Upper lobe of left lung (tissue), 4 donors: ENCODE measurements at regions not wholly inside any gene's neighbourhood (a gene's known extent, or its start where the extent isn't known, plus 50 kb on each side); places are given as distances from the start of the nearest gene placed in this dataset.

Source experiments
- EP300 ChIP-seq, 4 donors: sonication (generic); formaldehyde crosslinking; IDR thresholded peaks; one replicate each; pipeline ENCODE4 v1.5.1; 2017; ENCODE audit warnings: antibody characterized with exemption in 4 of 4, control low read depth in 2 of 4
- POLR2A ChIP-seq, 4 donors: fragments of 450-650 bp; IDR thresholded peaks; one replicate each; pipeline ENCODE4 v1.5.1; 2016 to 2017; ENCODE audit warnings: antibody characterized with exemption in 4 of 4, mild to moderate bottlenecking in 2 of 4
- POLR2AphosphoS5 ChIP-seq, 2 donors: sonication (generic); formaldehyde crosslinking; IDR thresholded peaks; one replicate each; pipeline ENCODE4 v1.5.1; 2017; ENCODE audit warnings: antibody characterized with exemption in 2 of 2
- TF ChIP-seq, protein P1 (sequence below), 6 experiments: fragments of 450-650 bp in 4 of 6; fragments of 200-600 bp in 2 of 6; sonication (generic) in 2 of 6; IDR thresholded peaks; one replicate each; pipeline ENCODE4 v1.5.1; 2016 to 2019; ENCODE audit warnings: antibody characterized with exemption in 6 of 6

DNA sequence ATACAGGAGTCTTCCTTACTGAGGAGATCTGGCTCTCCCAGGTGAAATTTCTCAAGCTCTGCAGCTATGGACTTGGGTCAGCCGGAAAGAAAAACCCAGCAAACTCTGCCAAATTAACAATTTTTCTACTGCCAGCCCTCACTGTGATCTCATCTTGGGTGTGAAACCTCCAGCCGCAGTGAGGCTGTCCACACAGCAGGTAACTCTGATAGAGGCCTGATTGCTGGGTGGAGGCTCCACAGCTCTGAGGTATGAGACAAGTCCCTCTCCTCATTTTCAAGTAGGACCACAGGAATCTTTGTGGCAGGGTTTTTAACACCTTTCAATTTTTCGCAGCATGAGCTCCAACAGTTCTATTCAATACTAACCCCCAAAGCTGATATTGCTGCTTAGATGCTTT is 430.6 kb upstream of the RAB6C start:
- TF ChIP-seq, protein P1, sequence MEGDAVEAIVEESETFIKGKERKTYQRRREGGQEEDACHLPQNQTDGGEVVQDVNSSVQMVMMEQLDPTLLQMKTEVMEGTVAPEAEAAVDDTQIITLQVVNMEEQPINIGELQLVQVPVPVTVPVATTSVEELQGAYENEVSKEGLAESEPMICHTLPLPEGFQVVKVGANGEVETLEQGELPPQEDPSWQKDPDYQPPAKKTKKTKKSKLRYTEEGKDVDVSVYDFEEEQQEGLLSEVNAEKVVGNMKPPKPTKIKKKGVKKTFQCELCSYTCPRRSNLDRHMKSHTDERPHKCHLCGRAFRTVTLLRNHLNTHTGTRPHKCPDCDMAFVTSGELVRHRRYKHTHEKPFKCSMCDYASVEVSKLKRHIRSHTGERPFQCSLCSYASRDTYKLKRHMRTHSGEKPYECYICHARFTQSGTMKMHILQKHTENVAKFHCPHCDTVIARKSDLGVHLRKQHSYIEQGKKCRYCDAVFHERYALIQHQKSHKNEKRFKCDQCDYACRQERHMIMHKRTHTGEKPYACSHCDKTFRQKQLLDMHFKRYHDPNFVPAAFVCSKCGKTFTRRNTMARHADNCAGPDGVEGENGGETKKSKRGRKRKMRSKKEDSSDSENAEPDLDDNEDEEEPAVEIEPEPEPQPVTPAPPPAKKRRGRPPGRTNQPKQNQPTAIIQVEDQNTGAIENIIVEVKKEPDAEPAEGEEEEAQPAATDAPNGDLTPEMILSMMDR (IDR thresholded peaks at IDR 0.05): no peak
- TF ChIP-seq POLR2AphosphoS5 (IDR thresholded peaks at IDR 0.05) (no peak), POLR2A (IDR thresholded peaks at IDR 0.05) (no peak), EP300 (IDR thresholded peaks at IDR 0.05) (no peak)
